ENCODE measurements at regions not wholly inside any gene's neighbourhood (a gene's known extent, or its start where the extent isn't known, plus 50 kb on each side); places are given as distances from the start of the nearest gene placed in this dataset.

GRCh38 chr1:208691012-208691411 lies 446.8 kb upstream of the PLXNA2 start:
- in situ Hi-C loops (cut with HindIII; ENCODE audit: low sequenced_read_pairs) = no loop called here
- TF ChIP-seq, protein P1, sequence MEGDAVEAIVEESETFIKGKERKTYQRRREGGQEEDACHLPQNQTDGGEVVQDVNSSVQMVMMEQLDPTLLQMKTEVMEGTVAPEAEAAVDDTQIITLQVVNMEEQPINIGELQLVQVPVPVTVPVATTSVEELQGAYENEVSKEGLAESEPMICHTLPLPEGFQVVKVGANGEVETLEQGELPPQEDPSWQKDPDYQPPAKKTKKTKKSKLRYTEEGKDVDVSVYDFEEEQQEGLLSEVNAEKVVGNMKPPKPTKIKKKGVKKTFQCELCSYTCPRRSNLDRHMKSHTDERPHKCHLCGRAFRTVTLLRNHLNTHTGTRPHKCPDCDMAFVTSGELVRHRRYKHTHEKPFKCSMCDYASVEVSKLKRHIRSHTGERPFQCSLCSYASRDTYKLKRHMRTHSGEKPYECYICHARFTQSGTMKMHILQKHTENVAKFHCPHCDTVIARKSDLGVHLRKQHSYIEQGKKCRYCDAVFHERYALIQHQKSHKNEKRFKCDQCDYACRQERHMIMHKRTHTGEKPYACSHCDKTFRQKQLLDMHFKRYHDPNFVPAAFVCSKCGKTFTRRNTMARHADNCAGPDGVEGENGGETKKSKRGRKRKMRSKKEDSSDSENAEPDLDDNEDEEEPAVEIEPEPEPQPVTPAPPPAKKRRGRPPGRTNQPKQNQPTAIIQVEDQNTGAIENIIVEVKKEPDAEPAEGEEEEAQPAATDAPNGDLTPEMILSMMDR (IDR thresholded peaks at IDR 0.05; ENCODE audit: low read depth, low read length, missing control alignments) = no peak
- H3K4me3 ChIP-seq (ENCODE audit: low read depth, low read length) = no peak overlapping the region
- DNase-seq (ENCODE audit: low read depth) = no peak

- H3K4me3 ChIP-seq (ENCODE audit: low read depth, low read length) = no peak overlapping the region
- in situ Hi-C loops (cut with HindIII; ENCODE audit: low sequenced_read_pairs) = no loop called here
- no peak for DNase-seq (ENCODE audit: low read depth)
- TF ChIP-seq, protein P1 (IDR thresholded peaks at IDR 0.05; ENCODE audit: low read depth, low read length, missing control alignments) = no peak
Observed at GRCh38 chr1:208709981-208710380, 465.8 kb upstream of the PLXNA2 start.

GRCh38 chr1:208714323-208714722 lies 470.1 kb upstream of the PLXNA2 start:
- in situ Hi-C loops (cut with HindIII; ENCODE audit: low sequenced_read_pairs) = no loop called here
- H3K4me3 ChIP-seq (ENCODE audit: low read depth, low read length) = no peak overlapping the region
- TF ChIP-seq, protein P1 (IDR thresholded peaks at IDR 0.05; ENCODE audit: low read depth, low read length, missing control alignments) = no peak
- no peak for DNase-seq (ENCODE audit: low read depth)

DNA sequence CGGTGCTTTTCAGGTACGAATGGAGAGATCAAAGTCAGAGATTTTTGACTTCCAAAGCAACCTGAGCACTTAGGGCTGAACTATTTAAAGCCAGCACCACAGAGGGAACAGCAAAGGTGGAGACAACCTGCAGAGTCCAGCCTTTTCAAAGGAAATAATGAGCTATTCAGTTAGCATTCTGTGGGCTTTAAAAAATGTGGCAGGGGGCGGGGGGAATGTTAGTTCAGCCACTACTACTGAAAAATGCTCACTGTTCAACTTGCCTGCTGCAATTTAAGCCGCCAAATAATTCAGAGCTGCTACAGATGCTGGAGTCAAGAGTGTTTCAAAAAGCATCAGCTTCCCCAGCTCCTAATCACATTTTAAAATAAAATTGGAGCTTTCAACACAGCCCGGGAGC lies 473.3 kb upstream of the PLXNA2 start:
- in situ Hi-C loops (cut with HindIII; ENCODE audit: low sequenced_read_pairs) = no loop called here
- no peak overlapping the region for H3K4me3 ChIP-seq (ENCODE audit: low read depth, low read length)
- TF ChIP-seq, protein P1 (IDR thresholded peaks at IDR 0.05; ENCODE audit: low read depth, low read length, missing control alignments) = no peak
- DNase-seq (ENCODE audit: low read depth) = no peak

DNA sequence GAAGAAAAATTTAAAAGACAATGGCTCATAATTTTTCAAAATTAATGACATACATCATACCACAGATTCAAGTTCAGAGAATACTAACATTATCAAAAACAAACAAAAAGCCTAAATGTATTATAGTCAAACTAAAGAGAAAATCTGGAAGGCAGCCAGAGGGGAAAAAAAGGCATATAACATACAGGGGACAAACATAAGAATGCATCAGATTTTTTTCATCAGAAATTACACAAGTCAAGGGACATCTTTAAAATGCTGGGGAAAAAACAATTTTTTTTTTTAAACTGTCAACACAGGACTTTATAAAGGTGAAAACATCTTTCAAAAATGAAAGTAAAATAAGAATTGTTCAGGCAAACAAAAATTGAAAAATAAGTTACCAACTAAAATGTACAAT lies 478.4 kb upstream of the PLXNA2 start:
- H3K4me3 ChIP-seq (ENCODE audit: low read depth, low read length) = no peak overlapping the region
- in situ Hi-C loops (cut with HindIII; ENCODE audit: low sequenced_read_pairs) = no loop called here
- no peak for DNase-seq (ENCODE audit: low read depth)
- TF ChIP-seq, protein P1 (IDR thresholded peaks at IDR 0.05; ENCODE audit: low read depth, low read length, missing control alignments) = no peak

- DNase-seq (ENCODE audit: low read depth) = no peak
- TF ChIP-seq, protein P1 (IDR thresholded peaks at IDR 0.05; ENCODE audit: low read depth, low read length, missing control alignments) = no peak
- in situ Hi-C loops (cut with HindIII; ENCODE audit: low sequenced_read_pairs) = no loop called here
- no peak overlapping the region for H3K4me3 ChIP-seq (ENCODE audit: low read depth, low read length)
Observed at GRCh38 chr1:208724079-208724478, 479.9 kb upstream of the PLXNA2 start.

GRCh38 chr1:208728815-208729214 lies 484.6 kb upstream of the PLXNA2 start:
- TF ChIP-seq, protein P1 (IDR thresholded peaks at IDR 0.05; ENCODE audit: low read depth, low read length, missing control alignments) = no peak
- no peak for DNase-seq (ENCODE audit: low read depth)
- no peak overlapping the region for H3K4me3 ChIP-seq (ENCODE audit: low read depth, low read length)
- in situ Hi-C loops (cut with HindIII; ENCODE audit: low sequenced_read_pairs) = no loop called here

Data from astrocyte of the cerebellum (primary cell).